A673 (cell line): ENCODE measurements at regions not wholly inside any gene's neighbourhood (a gene's known extent, or its start where the extent isn't known, plus 50 kb on each side); places are given as distances from the start of the nearest gene placed in this dataset.

Experiments used
- BruUV-seq: library from RNA; stranded (reverse); fragments of 400-500 nt; replicated peaks from 2 replicates; lab custom pipeline; 2021; lab: Mats Ljungman, UMichigan
- CTCF ChIA-PET: fragments of 300-600 bp; sonication (Branson Sonifier 250); formaldehyde crosslinking; loops from one replicate; lab custom pipeline; 2022; ENCODE audit warnings: antibody characterized with exemption; lab: Charles Lee
- POLR2A ChIA-PET: fragments of 300-600 bp; sonication (Branson Sonifier 250); formaldehyde crosslinking; loops from one replicate; lab custom pipeline; 2022; ENCODE audit warnings: antibody characterized with exemption; ENCODE audit not compliant: low non-redundant PET; lab: Charles Lee
- DNase-seq: peaks from one replicate; pipeline ENCODE4 v3.0.0-alpha.2; 2015; ENCODE audit warnings: low spot score
- H3K27ac ChIP-seq: fragments of 200-600 bp; sonication (generic); 2 replicates; pipeline ENCODE4 v1.5.1; 2016; ENCODE audit warnings: mixed run types, low read depth, mild to moderate bottlenecking, mixed read lengths, antibody characterized with exemption, low read length; ENCODE audit not compliant: poor library complexity, severe bottlenecking
- H3K27me3 ChIP-seq: fragments of 200-600 bp; sonication (generic); replicated peaks from 2 replicates; pipeline ENCODE4 v1.6.1; 2017; ENCODE audit warnings: mixed run types, low read depth, mild to moderate bottlenecking, mixed read lengths, antibody characterized with exemption, low read length; ENCODE audit not compliant: insufficient read depth, poor library complexity
- H3K36me3 ChIP-seq: fragments of 200-600 bp; sonication (generic); 2 replicates; pipeline ENCODE4 v1.6.1; 2016; ENCODE audit warnings: mixed run types, mild to moderate bottlenecking, mixed read lengths, antibody characterized with exemption, low read length; ENCODE audit not compliant: insufficient read depth, poor library complexity, severe bottlenecking
- H3K4me1 ChIP-seq: fragments of 200-600 bp; sonication (generic); 2 replicates; pipeline ENCODE4 v1.6.1; 2017; ENCODE audit warnings: mixed run types, mild to moderate bottlenecking, mixed read lengths, antibody characterized with exemption, low read length; ENCODE audit not compliant: insufficient read depth, poor library complexity, severe bottlenecking
- H3K4me3 ChIP-seq: fragments of 200-600 bp; sonication (generic); 2 replicates; pipeline ENCODE4 v1.5.1; 2016; ENCODE audit warnings: low read depth, mixed run types, mild to moderate bottlenecking, mixed read lengths, low read length; ENCODE audit not compliant: poor library complexity, severe bottlenecking
- H3K9me3 ChIP-seq: fragments of 200-600 bp; sonication (generic); 2 replicates; pipeline ENCODE4 v1.6.1; 2016; ENCODE audit warnings: mixed run types, low read depth, mild to moderate bottlenecking, mixed read lengths, antibody characterized with exemption, low read length; ENCODE audit not compliant: poor library complexity, severe bottlenecking
- CTCF ChIP-seq: fragments of 300-800, 200-600 bp; sonication (generic); conservative IDR thresholded peaks from 2 replicates; pipeline ENCODE4 v1.5.1; 2017; ENCODE audit warnings: low read depth, mild to moderate bottlenecking, antibody characterized with exemption, low read length, moderate library complexity, mixed read lengths
- EZH2 ChIP-seq: fragments of 200-600 bp; sonication (generic); IDR thresholded peaks from 2 replicates; pipeline ENCODE4 v1.6.1; 2017; ENCODE audit warnings: borderline replicate concordance, low read depth, mild to moderate bottlenecking, mixed read lengths, antibody characterized with exemption, low read length; ENCODE audit not compliant: poor library complexity, severe bottlenecking
- intact Hi-C: fragments of 100-400 bp; cut with micrococcal nuclease; formaldehyde crosslinking; loops from one replicate; pipeline ENCODE4 v1.10.0; 2022; ENCODE audit not compliant: unreplicated experiment

DNA sequence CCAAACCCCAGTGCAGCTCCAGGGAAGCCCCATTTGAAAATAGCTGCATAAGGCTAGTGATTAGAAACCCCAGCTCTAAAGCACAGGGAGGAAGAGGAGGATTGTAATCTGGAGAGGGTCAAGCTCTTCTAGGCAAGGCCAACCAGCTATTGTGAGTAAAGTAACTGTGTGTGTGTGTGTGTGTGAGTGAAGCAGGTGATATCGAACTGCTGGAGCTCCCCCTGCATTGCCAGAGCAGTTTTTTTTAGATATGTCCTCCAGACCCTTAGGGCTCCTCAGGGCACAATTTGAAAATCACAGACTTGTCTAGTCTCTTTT is 177.4 kb upstream of the NABP1 start:
- BruUV-seq = no TSS peak
- CTCF ChIA-PET = interaction anchor here (0.5 to 1.4 kb wide), 2 partner anchors 282 to 306 kb away, joined by 4 to 8 read pairs; no protein-coding TSS in a partner anchor

GRCh38 chr2:191500884-191501560 is 176.9 kb upstream of the NABP1 start:
- ChIA-PET POLR2A (no interaction called here), CTCF (interaction anchor here (0.5 to 1.4 kb wide), 2 partner anchors 283 to 306 kb away, joined by 4 to 8 read pairs; no protein-coding TSS in a partner anchor)
- Histone ChIP-seq H3K9me3 (no peaks in the 10 kb centered on the region), H3K4me3 (no peak overlapping the region), H3K36me3 (no peaks in the 10 kb centered on the region), H3K27ac (no peak overlapping the region), H3K4me1 (peaks cover 11% of the 10 kb centered on the region), H3K27me3 (no peaks in the 10 kb centered on the region)
- intact Hi-C loops = loop anchor here (1.0 kb wide), 4 partner anchors 202 to 336 kb away; no protein-coding TSS in a partner anchor
- TF ChIP-seq EZH2 (no peak), CTCF (no peak)
- no peak for DNase-seq
- BruUV-seq = no TSS peak

More for the DNA sequence above, 177.4 kb upstream of the NABP1 start:
- H3K36me3 ChIP-seq = no peaks in the 10 kb centered on the region
- H3K4me3 ChIP-seq = no peak overlapping the region
- no peak overlapping the region for H3K27ac ChIP-seq
- DNase-seq = no peak
- POLR2A ChIA-PET = no interaction called here
- intact Hi-C loops = no loop called here
- H3K4me1 ChIP-seq = peaks cover 11% of the 10 kb centered on the region
- H3K9me3 ChIP-seq = no peaks in the 10 kb centered on the region
- no peaks in the 10 kb centered on the region for H3K27me3 ChIP-seq
- TF ChIP-seq CTCF (no peak), EZH2 (no peak)

DNA sequence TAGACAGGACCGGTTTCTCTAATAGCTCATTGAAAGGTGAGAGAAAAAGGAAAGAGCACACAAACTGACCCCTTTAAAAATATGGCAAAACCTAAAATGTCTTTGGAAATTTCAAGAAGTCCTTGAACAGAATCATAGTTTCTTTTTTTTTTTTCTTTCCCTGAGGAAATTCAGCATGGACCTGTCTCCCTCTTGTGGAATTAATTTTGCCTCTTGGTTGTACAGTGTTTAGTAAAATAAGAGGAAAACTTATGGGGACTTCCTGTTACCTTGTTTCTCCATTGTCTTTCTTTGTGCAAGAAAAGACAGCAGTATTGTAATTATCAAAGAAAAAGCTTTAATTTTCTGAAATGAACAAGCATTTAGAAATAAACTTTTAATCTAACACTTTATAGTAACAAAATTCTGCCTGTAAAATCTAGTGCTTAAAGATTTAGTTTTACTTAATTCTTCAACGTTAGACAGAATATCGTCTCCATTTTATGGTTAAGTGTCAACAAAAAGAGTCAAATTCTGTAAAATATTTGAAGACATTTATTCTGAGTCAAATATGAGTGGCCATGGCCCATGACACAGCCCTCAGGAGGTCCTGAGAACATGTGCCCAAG is 176.3 kb upstream of the NABP1 start:
- POLR2A ChIA-PET = no interaction called here
- TF ChIP-seq EZH2 (no peak), CTCF (peak; percentile 66)
- H3K27me3 ChIP-seq = no peaks in the 10 kb centered on the region
- no peak overlapping the region for H3K27ac ChIP-seq
- CTCF ChIA-PET = interaction anchor here (1.4 kb wide), 1 partner anchor 283 kb away, joined by 8 read pairs; no protein-coding TSS in a partner anchor
- BruUV-seq = no TSS peak
- no peak overlapping the region for H3K4me3 ChIP-seq
- no peaks in the 10 kb centered on the region for H3K36me3 ChIP-seq
- peak; percentile 58 for DNase-seq
- intact Hi-C loops = loop anchor here (1.0 kb wide), 4 partner anchors 202 to 336 kb away; no protein-coding TSS in a partner anchor
- peaks cover 11% of the 10 kb centered on the region for H3K4me1 ChIP-seq
- H3K9me3 ChIP-seq = no peaks in the 10 kb centered on the region
